H1 (cell line): ENCODE measurements at regions not wholly inside any gene's neighbourhood (a gene's known extent, or its start where the extent isn't known, plus 50 kb on each side); places are given as distances from the start of the nearest gene placed in this dataset.

Experiments used
- CTCF ChIA-PET: fragments of 300-600 bp; sonication (Branson Sonifier 250); formaldehyde crosslinking; loops from one replicate; lab custom pipeline; 2021; ENCODE audit not compliant: partially characterized antibody; lab: Charles Lee
- POLR2A ChIA-PET: fragments of 300-600 bp; sonication (Branson Sonifier 250); formaldehyde crosslinking; loops from one replicate; lab custom pipeline; 2021; ENCODE audit warnings: inconsistent platforms; ENCODE audit not compliant: partially characterized antibody; lab: Charles Lee
- DNase-seq, 2 experiments: peaks; one replicate each; pipeline versions ENCODE4 v3.0.0 to v3.0.0-alpha.2; 2010 to 2022; ENCODE audit warnings: low spot score in 2 of 2, low read depth in 1 of 2, mixed read lengths in 1 of 2
- FAIRE-seq: peaks from 2 replicates; lab custom pipeline; 2011; peaks lifted over from hg19 to GRCh38; lab: Jason Lieb, UNC
- H2AFZ ChIP-seq: 2 replicates; pipeline ENCODE4 v1.8.1; 2012; ENCODE audit warnings: low read length, inconsistent platforms
- H2AK5ac ChIP-seq: 2 replicates; pipeline ENCODE4 v1.6.1; 2013; ENCODE audit warnings: low read depth, low read length
- H2BK120ac ChIP-seq: replicated peaks from 2 replicates; pipeline ENCODE3; 2013; ENCODE audit warnings: low read depth, low read length, inconsistent platforms
- H2BK12ac ChIP-seq: 2 replicates; pipeline ENCODE4 v1.6.1; 2013; ENCODE audit warnings: low read depth, low read length
- H2BK15ac ChIP-seq: 2 replicates; pipeline ENCODE4 v1.6.1; 2013; ENCODE audit warnings: low read length
- H2BK20ac ChIP-seq: 2 replicates; pipeline ENCODE4 v1.6.1; 2013; ENCODE audit warnings: low read length
- H2BK5ac ChIP-seq: 2 replicates; pipeline ENCODE4 v1.6.1; 2013; ENCODE audit warnings: low read depth, low read length
- H3K14ac ChIP-seq: 2 replicates; pipeline ENCODE4 v1.6.1; 2013; ENCODE audit warnings: inconsistent platforms; ENCODE audit not compliant: insufficient read length
- H3K18ac ChIP-seq: 2 replicates; pipeline ENCODE4 v1.6.1; 2013; ENCODE audit warnings: low read length; ENCODE audit errors: extremely low read depth
- H3K23ac ChIP-seq: 2 replicates; pipeline ENCODE4 v1.6.1; 2013; ENCODE audit warnings: inconsistent platforms; ENCODE audit not compliant: insufficient read length
- H3K23me2 ChIP-seq: 2 replicates; pipeline ENCODE4 v1.6.1; 2013; ENCODE audit warnings: low read depth, low read length
- H3K27ac ChIP-seq: 2 replicates; pipeline ENCODE4 v1.6.1; 2011; ENCODE audit warnings: low read depth, low read length, inconsistent platforms
- H3K27me3 ChIP-seq, 4 experiments: replicated peaks in 1 of 4; 1 replicate in 1 of 4; 2 replicates in 3 of 4; pipeline versions ENCODE4 v1.6.1 to v1.8.1; 2011 to 2013; ENCODE audit warnings: low read length in 3 of 4, mild to moderate bottlenecking in 3 of 4, inconsistent platforms in 2 of 4, mixed read lengths in 2 of 4, moderate library complexity in 1 of 4; ENCODE audit not compliant: control insufficient read depth in 3 of 4, insufficient read depth in 3 of 4; ENCODE audit errors: extremely low read depth in 1 of 4
- H3K36me3 ChIP-seq, 4 experiments: 2 replicates each; pipeline versions ENCODE4 v1.6.1 to v1.8.1; 2011 to 2013; ENCODE audit warnings: mild to moderate bottlenecking in 4 of 4, low read length in 3 of 4, moderate library complexity in 2 of 4, control low read depth in 1 of 4, inconsistent platforms in 1 of 4; ENCODE audit not compliant: insufficient read depth in 4 of 4, control insufficient read depth in 2 of 4
- H3K4ac ChIP-seq: replicated peaks from 2 replicates; pipeline ENCODE3; 2013; ENCODE audit warnings: low read length, low read depth, mixed read lengths, inconsistent platforms; ENCODE audit not compliant: insufficient read length
- H3K4me1 ChIP-seq, 4 experiments: replicated peaks in 1 of 4; 1 replicate in 1 of 4; 2 replicates in 3 of 4; pipeline versions ENCODE4 v1.6.1 to v1.8.1; 2011 to 2013; ENCODE audit warnings: low read length in 3 of 4, inconsistent platforms in 2 of 4, mixed read lengths in 1 of 4; ENCODE audit not compliant: insufficient read depth in 4 of 4, control insufficient read depth in 3 of 4
- H3K4me2 ChIP-seq, 2 experiments: 2 replicates each; pipeline versions ENCODE4 v1.6.1 to v1.8.1; 2011 to 2013; ENCODE audit warnings: low read depth in 2 of 2, low read length in 2 of 2, control low read depth in 1 of 2, inconsistent platforms in 1 of 2, mild to moderate bottlenecking in 1 of 2; ENCODE audit not compliant: insufficient read depth in 1 of 2
- H3K4me3 ChIP-seq, 4 experiments: fragments of 200-600, 300-600 bp in 1 of 4; sonication (generic), shearing (Covaris generic), sonication (Bioruptor Twin) in 1 of 4; 2 replicates each; pipeline versions ENCODE4 v1.5.1 to v1.8.1; 2011 to 2016; ENCODE audit warnings: low read length in 4 of 4, low read depth in 3 of 4, control low read depth in 2 of 4, inconsistent platforms in 2 of 4, mild to moderate bottlenecking in 2 of 4, mixed read lengths in 1 of 4, moderate library complexity in 1 of 4; ENCODE audit not compliant: insufficient read depth in 2 of 4; ENCODE audit errors: extremely low read depth in 1 of 4
- H3K56ac ChIP-seq: replicated peaks from 2 replicates; pipeline ENCODE3; 2013; ENCODE audit warnings: low read depth, mild to moderate bottlenecking, mixed read lengths, low read length, inconsistent platforms; ENCODE audit not compliant: insufficient read length
- H3K79me1 ChIP-seq: 2 replicates; pipeline ENCODE4 v1.6.1; 2013; ENCODE audit warnings: low read depth, low read length, control low read depth
- H3K79me2 ChIP-seq, 2 experiments: 2 replicates each; pipeline versions ENCODE4 v1.6.1 to v1.8.1; 2012 to 2013; ENCODE audit warnings: low read length in 2 of 2, mild to moderate bottlenecking in 2 of 2, inconsistent platforms in 1 of 2; ENCODE audit not compliant: insufficient read depth in 2 of 2, control insufficient read depth in 1 of 2
- H3K9ac ChIP-seq, 4 experiments: replicated peaks in 1 of 4; 1 replicate in 1 of 4; 2 replicates in 3 of 4; pipeline versions ENCODE4 v1.6.1 to v1.8.1; 2011 to 2013; ENCODE audit warnings: low read depth in 3 of 4, low read length in 3 of 4, control low read depth in 2 of 4, mild to moderate bottlenecking in 2 of 4, moderate library complexity in 2 of 4, inconsistent platforms in 1 of 4; ENCODE audit errors: extremely low read depth in 1 of 4
- H3K9me3 ChIP-seq, 2 experiments: 2 replicates each; pipeline versions ENCODE4 v1.6.1 to v1.8.1; 2012 to 2013; ENCODE audit warnings: mild to moderate bottlenecking in 2 of 2, moderate library complexity in 2 of 2, control low read depth in 1 of 2, inconsistent platforms in 1 of 2, low read depth in 1 of 2, low read length in 1 of 2, mixed read lengths in 1 of 2; ENCODE audit not compliant: insufficient read depth in 2 of 2
- H4K20me1 ChIP-seq, 2 experiments: replicated peaks in 1 of 2; 2 replicates each; pipeline versions ENCODE3 to v1.8.1; 2011 to 2013; ENCODE audit warnings: inconsistent platforms in 2 of 2, low read length in 2 of 2, mild to moderate bottlenecking in 1 of 2; ENCODE audit not compliant: insufficient read depth in 2 of 2, control insufficient read depth in 1 of 2
- H4K5ac ChIP-seq: 2 replicates; pipeline ENCODE4 v1.6.1; 2013; ENCODE audit warnings: low read length, low read depth, mixed read lengths, inconsistent platforms; ENCODE audit not compliant: insufficient read length
- H4K8ac ChIP-seq: 2 replicates; pipeline ENCODE4 v1.8.0; 2013; ENCODE audit warnings: mild to moderate bottlenecking, moderate library complexity, low read length, inconsistent platforms; ENCODE audit not compliant: insufficient read depth; ENCODE audit errors: extremely low read depth
- H4K91ac ChIP-seq: replicated peaks from 2 replicates; pipeline ENCODE3; 2013; ENCODE audit warnings: low read length, mixed read lengths, inconsistent platforms; ENCODE audit not compliant: insufficient read length
- CEBPB ChIP-seq: IDR thresholded peaks from 2 replicates; pipeline ENCODE4 v1.6.1; 2012; ENCODE audit warnings: low read depth, low read length
- EGR1 ChIP-seq: IDR thresholded peaks from 2 replicates; pipeline ENCODE4 v1.6.1; 2011; ENCODE audit warnings: low read depth, low read length, borderline replicate concordance
- EP300 ChIP-seq, 2 experiments: IDR thresholded peaks; 1 replicate in 1 of 2; 2 replicates in 1 of 2; pipeline ENCODE4 v1.6.1; 2011 to 2012; ENCODE audit warnings: low read depth in 2 of 2, low read length in 2 of 2, mild to moderate bottlenecking in 2 of 2, borderline replicate concordance in 1 of 2, inconsistent platforms in 1 of 2, moderate library complexity in 1 of 2
- KDM1A ChIP-seq: fragments of 200-600, 300-600 bp; sonication (generic); IDR thresholded peaks from 2 replicates; pipeline ENCODE4 v1.7.1; 2016; ENCODE audit warnings: mild to moderate bottlenecking, low read length, borderline replicate concordance
- MAFK ChIP-seq: IDR thresholded peaks from 2 replicates; pipeline ENCODE4 v1.6.1; 2012; ENCODE audit warnings: low read depth, mild to moderate bottlenecking, improper control_type of control experiment, low read length
- NANOG ChIP-seq: IDR thresholded peaks from 2 replicates; pipeline ENCODE4 v1.6.1; 2011; ENCODE audit warnings: low read length, low read depth, mild to moderate bottlenecking, inconsistent platforms; ENCODE audit not compliant: insufficient read depth, poor library complexity, severe bottlenecking
- NRF1 ChIP-seq: IDR thresholded peaks from 2 replicates; pipeline ENCODE4 v1.6.1; 2011; ENCODE audit warnings: mild to moderate bottlenecking, low read depth, low read length, improper control_type of control experiment
- POLR2A ChIP-seq, 2 experiments: IDR thresholded peaks; 1 replicate in 1 of 2; 2 replicates in 1 of 2; pipeline ENCODE4 v1.6.1; 2011; ENCODE audit warnings: low read depth in 2 of 2, low read length in 2 of 2, mild to moderate bottlenecking in 2 of 2; ENCODE audit errors: control extremely low read depth in 1 of 2
- POU5F1 ChIP-seq: IDR thresholded peaks from 2 replicates; pipeline ENCODE4 v1.6.1; 2011; ENCODE audit warnings: low read depth, mild to moderate bottlenecking, low read length, moderate library complexity
- SIRT6 ChIP-seq: IDR thresholded peaks from one replicate; pipeline ENCODE4 v1.7.1; 2012; ENCODE audit warnings: low read length, inconsistent platforms
- SIX5 ChIP-seq: IDR thresholded peaks from 2 replicates; pipeline ENCODE4 v1.6.1; 2011; ENCODE audit warnings: mild to moderate bottlenecking, low read depth, low read length
- SRF ChIP-seq: IDR thresholded peaks from 2 replicates; pipeline ENCODE4 v1.6.1; 2011; ENCODE audit warnings: mild to moderate bottlenecking, low read depth, low read length, moderate library complexity
- YY1 ChIP-seq: IDR thresholded peaks from 2 replicates; pipeline ENCODE4 v1.6.1; 2011; ENCODE audit warnings: low read depth, mild to moderate bottlenecking, low read length
- WGBS, 2 experiments: shearing (Covaris generic) in 1 of 2; methylation state at CpG; one replicate each; pipeline versions ENCODE4 v1.1.6 to v1.1.7; 2013 to 2015; ENCODE audit warnings: low lambda C conversion rate in 2 of 2, mixed read lengths in 2 of 2, inconsistent platforms in 1 of 2, low coverage in 1 of 2, missing lambda C conversion rate in 1 of 2; ENCODE audit not compliant: insufficient replicate concordance in 2 of 2, insufficient coverage in 1 of 2, insufficient read length in 1 of 2; ENCODE audit errors: extremely low coverage in 1 of 2, missing lambda C conversion rate in 1 of 2; 5-methylcytosine and 5-hydroxymethylcytosine counted together

- Histone ChIP-seq H3K23me2 (no peaks in the 10 kb centered on the region), H3K9ac (no peak overlapping the region), H2AK5ac (no peak overlapping the region), H3K27ac (no peak overlapping the region), H3K36me3 (no peaks in the 10 kb centered on the region), H2BK120ac (no peak overlapping the region), H3K79me1 (no peaks in the 10 kb centered on the region), H2BK15ac (no peak overlapping the region), H3K14ac (no peak overlapping the region), H4K91ac (no peak overlapping the region), H2BK12ac (no peak overlapping the region), H3K4me3 (no peak overlapping the region), H3K79me2 (no peaks in the 10 kb centered on the region), H3K4me2 (no peak overlapping the region), H4K5ac (no peak overlapping the region), H3K4me1 (no peaks in the 10 kb centered on the region), H3K56ac (no peak overlapping the region), H3K9me3 (no peaks in the 10 kb centered on the region; a peak in 1 of 4 replicates), H3K23ac (no peak overlapping the region), H2BK20ac (no peak overlapping the region), H2AFZ (0 out of 2 replicates have a peak overlapping the region, but pooled peaks have one; percentile 31), H2BK5ac (no peak overlapping the region), H3K4ac (no peak overlapping the region), H4K8ac (no peak overlapping the region; the same call in 1 of the 2 replicates), H3K27me3 (no peaks in the 10 kb centered on the region), H3K18ac (no peak overlapping the region), H4K20me1 (no peaks in the 10 kb centered on the region)
- no peak for FAIRE-seq
- CTCF ChIA-PET, result interaction anchor here (0.5 to 2.3 kb wide), 4 partner anchors 10 to 75 kb away, joined by 3 to 7 read pairs (median 4); no protein-coding TSS in a partner anchor
- POLR2A ChIA-PET, result no interaction called here
- TF ChIP-seq MAFK (no peak), SRF (no peak), CEBPB (no peak), SIRT6 (no peak), POLR2A (IDR thresholded peaks at IDR 0.05; ENCODE audit: control extremely low read depth in 1 of 2, low read depth in 2 of 2, low read length in 2 of 2) (no peak), NRF1 (no peak), KDM1A (no peak), NANOG (no peak), SIX5 (no peak), POU5F1 (no peak), YY1 (no peak), EGR1 (no peak), EP300 (IDR thresholded peaks at IDR 0.05; ENCODE audit: borderline replicate concordance in 1 of 2, low read depth in 2 of 2, low read length in 2 of 2) (no peak)
- DNase-seq, result no peak
- WGBS, 2 experiments, result 94% methylated on average over 4 of the region's 4 CpGs; no CpG with 5 or more reads in 1 of the 2 experiments
These were observed 76.2 kb upstream of the CTAGE1 start for GRCh38 chr18:22493940-22494339.
